Neural progenitor cell (in vitro differentiated cells): ENCODE measurements at regions not wholly inside any gene's neighbourhood (a gene's known extent, or its start where the extent isn't known, plus 50 kb on each side); places are given as distances from the start of the nearest gene placed in this dataset.
"Not testable (repeated sequence)": the region's sequence is repeated elsewhere in the genome, so short reads cannot be mapped to it uniquely, and the experiment has no call there.

Source experiments
- DNase-seq: peaks from one replicate; pipeline ENCODE4 v3.0.0-alpha.2; 2016; ENCODE audit warnings: low spot score
- H2AFZ ChIP-seq: fragments of 200-600 bp; sonication (generic); replicated peaks from 2 replicates; pipeline ENCODE4 v1.6.1; 2016; ENCODE audit warnings: antibody characterized with exemption
- H3F3A ChIP-seq: fragments of 200-600 bp; sonication (generic); 2 replicates; pipeline ENCODE4 v1.6.1; 2016; ENCODE audit warnings: antibody characterized with exemption, low read depth
- H3K27ac ChIP-seq: fragments of 200-600 bp; sonication (generic); 2 replicates; pipeline ENCODE4 v1.5.1; 2016; ENCODE audit warnings: mild to moderate bottlenecking
- H3K27me3 ChIP-seq: fragments of 200-600 bp; sonication (generic); 2 replicates; pipeline ENCODE4 v1.6.1; 2016; ENCODE audit warnings: mild to moderate bottlenecking, moderate library complexity
- H3K36me3 ChIP-seq: fragments of 200-600 bp; sonication (generic); 2 replicates; pipeline ENCODE4 v1.5.1; 2016
- H3K4me1 ChIP-seq: fragments of 200-600 bp; sonication (generic); 2 replicates; pipeline ENCODE4 v1.6.1; 2016; ENCODE audit warnings: mixed run types
- H3K4me2 ChIP-seq: fragments of 200-600 bp; sonication (generic); 2 replicates; pipeline ENCODE4 v1.6.1; 2016
- H3K4me3 ChIP-seq: fragments of 200-600 bp; sonication (generic); 2 replicates; pipeline ENCODE4 v1.5.1; 2016
- H3K79me2 ChIP-seq: fragments of 200-600 bp; sonication (generic); 2 replicates; pipeline ENCODE4 v1.6.1; 2016; ENCODE audit warnings: low read depth
- H3K9ac ChIP-seq: fragments of 200-600 bp; sonication (generic); 2 replicates; pipeline ENCODE4 v1.6.1; 2016
- H3K9me3 ChIP-seq: fragments of 200-600 bp; sonication (generic); 2 replicates; pipeline ENCODE4 v1.5.1; 2016; ENCODE audit warnings: low read depth
- H4K20me1 ChIP-seq: fragments of 200-600 bp; sonication (generic); 2 replicates; pipeline ENCODE4 v1.6.1; 2016; ENCODE audit warnings: low read depth
- H3K27ac Mint-ChIP-seq: 3 replicates; pipeline ENCODE4 v1.8.0; 2021; ENCODE audit warnings: mixed read lengths
- H3K27me3 Mint-ChIP-seq: 2 replicates; pipeline ENCODE4 v1.8.0; 2022; ENCODE audit warnings: low read depth, mild to moderate bottlenecking, inconsistent platforms, moderate library complexity, mixed read lengths; ENCODE audit not compliant: insufficient read depth
- H3K36me3 Mint-ChIP-seq: 3 replicates; pipeline ENCODE4 v1.8.0; 2021; ENCODE audit warnings: mixed read lengths
- H3K4me1 Mint-ChIP-seq: 3 replicates; pipeline ENCODE4 v1.8.0; 2021; ENCODE audit warnings: mixed read lengths
- H3K4me3 Mint-ChIP-seq: 3 replicates; pipeline ENCODE4 v1.8.0; 2021; ENCODE audit warnings: mild to moderate bottlenecking, moderate library complexity, mixed read lengths
- H3K9me3 Mint-ChIP-seq: 3 replicates; pipeline ENCODE4 v1.8.0; 2020; ENCODE audit warnings: mixed read lengths
- CTCF ChIP-seq: fragments of 200-600 bp; sonication (generic); IDR thresholded peaks from 2 replicates; pipeline ENCODE4 v1.5.1; 2017; ENCODE audit warnings: antibody characterized with exemption, mild to moderate bottlenecking
- EZH2 ChIP-seq: fragments of 200-600 bp; sonication (generic); IDR thresholded peaks from 2 replicates; pipeline ENCODE4 v1.6.1; 2017; ENCODE audit warnings: antibody characterized with exemption, mild to moderate bottlenecking, moderate library complexity
- EZH2phosphoT487 ChIP-seq: fragments of 200-600 bp; sonication (generic); IDR thresholded peaks from 2 replicates; pipeline ENCODE4 v1.6.1; 2017; ENCODE audit warnings: antibody characterized with exemption

GRCh38 chr13:80877209-80877943 is 536.5 kb upstream of the SPRY2 start:
- Histone ChIP-seq H3K27me3 (no peaks in the 10 kb centered on the region), H2AFZ (no peak overlapping the region), H3K9me3 (no peaks in the 10 kb centered on the region), H3K36me3 (no peaks in the 10 kb centered on the region), H3F3A (no peaks in the 10 kb centered on the region), H3K9ac (no peak overlapping the region), H3K27ac (no peak overlapping the region), H3K4me3 (no peak overlapping the region), H3K4me1 (no peaks in the 10 kb centered on the region), H3K4me2 (no peak overlapping the region), H3K79me2 (no peaks in the 10 kb centered on the region), H4K20me1 (no peaks in the 10 kb centered on the region)
- Mint-ChIP-seq H3K27me3 (no peaks in the 10 kb centered on the region), H3K36me3 (no peaks in the 10 kb centered on the region), H3K4me3 (no peak overlapping the region), H3K4me1 (no peaks in the 10 kb centered on the region), H3K27ac (no peak overlapping the region), H3K9me3 (no peaks in the 10 kb centered on the region)
- DNase-seq, result no peak
- no peak for TF ChIP-seq EZH2
- TF ChIP-seq CTCF, result no peak

DNA sequence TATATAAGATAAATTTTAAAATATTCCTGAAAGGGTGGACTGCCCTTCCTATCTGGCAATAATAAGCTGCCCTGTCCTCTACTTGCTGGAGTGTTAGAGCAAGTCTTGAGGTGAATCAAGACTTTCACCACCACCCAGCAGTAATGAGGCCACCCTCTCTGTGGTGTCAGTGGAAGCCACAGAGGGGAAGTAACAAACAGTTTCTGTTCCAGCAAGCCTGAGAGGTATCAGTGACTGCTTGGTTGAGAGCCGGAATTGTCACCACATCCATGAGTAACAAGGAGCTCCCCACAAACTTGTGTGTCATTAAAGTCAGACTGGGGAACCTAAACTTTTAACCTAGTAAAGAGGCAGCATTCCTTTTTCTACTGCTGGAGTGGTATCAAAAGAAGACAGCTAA is 532.7 kb upstream of the SPRY2 start:
- no peaks in the 10 kb centered on the region for H3K4me1 ChIP-seq
- no peaks in the 10 kb centered on the region for H3K79me2 ChIP-seq
- Mint-ChIP-seq H3K4me1 (no peaks in the 10 kb centered on the region), H3K9me3 (no peaks in the 10 kb centered on the region), H3K36me3 (no peaks in the 10 kb centered on the region), H3K27ac (no peak overlapping the region), H3K27me3 (no peaks in the 10 kb centered on the region), H3K4me3 (no peak overlapping the region)
- H3F3A ChIP-seq, result no peaks in the 10 kb centered on the region
- no peak overlapping the region for H3K4me3 ChIP-seq
- TF ChIP-seq CTCF (no peak), EZH2 (no peak), EZH2phosphoT487 (no peak)
- no peaks in the 10 kb centered on the region for H4K20me1 ChIP-seq
- H2AFZ ChIP-seq, result no peak overlapping the region
- no peak overlapping the region for H3K27ac ChIP-seq
- no peaks in the 10 kb centered on the region for H3K27me3 ChIP-seq
- H3K4me2 ChIP-seq, result no peak overlapping the region
- no peaks in the 10 kb centered on the region for H3K9me3 ChIP-seq
- no peak overlapping the region for H3K9ac ChIP-seq
- no peak for DNase-seq
- no peaks in the 10 kb centered on the region for H3K36me3 ChIP-seq

GRCh38 chr13:80871971-80872370 is 531.0 kb upstream of the SPRY2 start:
- not testable (repeated sequence) for H4K20me1 ChIP-seq, H3K27ac Mint-ChIP-seq, H3K36me3 Mint-ChIP-seq, H3K4me1 ChIP-seq, H3K27me3 ChIP-seq, H3K4me1 Mint-ChIP-seq, H3K27ac ChIP-seq, H3K4me3 Mint-ChIP-seq, H3K36me3 ChIP-seq, H3K27me3 Mint-ChIP-seq, H3F3A ChIP-seq, H3K9me3 ChIP-seq, H3K79me2 ChIP-seq, H3K9ac ChIP-seq, H3K4me2 ChIP-seq, DNase-seq, H3K9me3 Mint-ChIP-seq, H2AFZ ChIP-seq, H3K4me3 ChIP-seq

DNA sequence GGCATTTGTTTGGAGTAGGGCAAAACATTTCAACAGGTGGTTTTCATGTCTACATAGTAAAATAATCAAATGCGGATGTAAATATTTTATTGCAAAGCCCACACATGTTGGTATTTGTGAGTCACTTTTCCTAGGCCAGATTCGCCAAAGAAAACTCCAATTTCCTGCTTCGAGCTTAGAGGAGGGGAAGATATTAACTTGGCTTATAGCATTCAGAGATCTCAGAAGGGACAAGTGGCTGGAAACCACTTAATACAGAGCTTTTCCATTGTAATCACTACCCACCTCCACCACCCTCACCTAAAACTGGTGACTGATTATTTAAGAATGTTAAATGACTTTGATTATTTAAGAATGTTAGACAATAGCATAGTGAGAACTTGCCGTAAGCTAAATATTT is 530.6 kb upstream of the SPRY2 start:
- H3K9me3 Mint-ChIP-seq, result no peaks in the 10 kb centered on the region
- Histone ChIP-seq H2AFZ (no peak overlapping the region), H3K4me1 (no peaks in the 10 kb centered on the region), H3K9me3 (no peaks in the 10 kb centered on the region), H3K79me2 (no peaks in the 10 kb centered on the region), H3K27me3 (no peaks in the 10 kb centered on the region), H3F3A (no peaks in the 10 kb centered on the region), H3K4me2 (no peak overlapping the region), H3K27ac (no peak overlapping the region), H3K36me3 (no peaks in the 10 kb centered on the region), H4K20me1 (no peaks in the 10 kb centered on the region), H3K4me3 (no peak overlapping the region), H3K9ac (no peak overlapping the region)
- TF ChIP-seq CTCF (no peak), EZH2 (no peak), EZH2phosphoT487 (no peak)
- peaks cover 2% of the 10 kb centered on the region for H3K27me3 Mint-ChIP-seq
- no peaks in the 10 kb centered on the region for H3K4me1 Mint-ChIP-seq
- H3K4me3 Mint-ChIP-seq, result no peak overlapping the region
- DNase-seq, result no peak
- no peak overlapping the region for H3K27ac Mint-ChIP-seq
- no peaks in the 10 kb centered on the region for H3K36me3 Mint-ChIP-seq
